ENCODE measurements at regions not wholly inside any gene's neighbourhood (a gene's known extent, or its start where the extent isn't known, plus 50 kb on each side); places are given as distances from the start of the nearest gene placed in this dataset.

DNA sequence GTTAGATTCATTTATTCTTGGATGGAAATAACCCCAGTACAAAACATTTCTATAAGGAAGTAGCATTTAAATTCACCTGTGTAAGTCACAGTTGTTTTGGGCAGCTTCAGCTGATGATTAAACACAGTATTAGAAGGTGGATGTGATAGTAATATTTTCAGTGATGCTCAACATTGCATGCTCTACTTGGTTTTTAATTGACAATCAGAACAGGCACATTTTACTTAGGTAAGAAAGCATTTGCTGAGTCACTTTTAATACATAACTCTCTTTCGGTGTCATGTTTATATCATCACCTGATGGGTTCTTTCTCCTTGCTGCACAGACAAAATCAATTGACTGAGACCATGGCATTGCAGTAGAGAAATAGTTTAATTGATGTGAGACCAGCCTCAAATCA lies 80.7 kb downstream of the CMAS start:
- TF ChIP-seq, protein P1, sequence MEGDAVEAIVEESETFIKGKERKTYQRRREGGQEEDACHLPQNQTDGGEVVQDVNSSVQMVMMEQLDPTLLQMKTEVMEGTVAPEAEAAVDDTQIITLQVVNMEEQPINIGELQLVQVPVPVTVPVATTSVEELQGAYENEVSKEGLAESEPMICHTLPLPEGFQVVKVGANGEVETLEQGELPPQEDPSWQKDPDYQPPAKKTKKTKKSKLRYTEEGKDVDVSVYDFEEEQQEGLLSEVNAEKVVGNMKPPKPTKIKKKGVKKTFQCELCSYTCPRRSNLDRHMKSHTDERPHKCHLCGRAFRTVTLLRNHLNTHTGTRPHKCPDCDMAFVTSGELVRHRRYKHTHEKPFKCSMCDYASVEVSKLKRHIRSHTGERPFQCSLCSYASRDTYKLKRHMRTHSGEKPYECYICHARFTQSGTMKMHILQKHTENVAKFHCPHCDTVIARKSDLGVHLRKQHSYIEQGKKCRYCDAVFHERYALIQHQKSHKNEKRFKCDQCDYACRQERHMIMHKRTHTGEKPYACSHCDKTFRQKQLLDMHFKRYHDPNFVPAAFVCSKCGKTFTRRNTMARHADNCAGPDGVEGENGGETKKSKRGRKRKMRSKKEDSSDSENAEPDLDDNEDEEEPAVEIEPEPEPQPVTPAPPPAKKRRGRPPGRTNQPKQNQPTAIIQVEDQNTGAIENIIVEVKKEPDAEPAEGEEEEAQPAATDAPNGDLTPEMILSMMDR (IDR thresholded peaks at IDR 0.05) = no peak
- TF ChIP-seq POLR2A (IDR thresholded peaks at IDR 0.05) = no peak

Data from heart left ventricle (tissue), 13 donors.